Gastrocnemius medialis (tissue), 4 donors: ENCODE measurements at regions not wholly inside any gene's neighbourhood (a gene's known extent, or its start where the extent isn't known, plus 50 kb on each side); places are given as distances from the start of the nearest gene placed in this dataset.

Experiments used
- ATAC-seq, 2 donors: fragments of 150-250 bp; one replicate each; pipeline ENCODE4 v1.9.1; 2016
- DNase-seq, 2 donors: peaks; one replicate each; pipeline ENCODE4 v3.0.0-alpha.2; 2019
- H3K27ac ChIP-seq, 4 donors: fragments of 200-600 bp; sonication (generic); 1 replicate in 1 of 4; 2 replicates in 3 of 4; pipeline ENCODE4 v1.5.1; 2016 to 2018; ENCODE audit warnings: mild to moderate bottlenecking in 2 of 4, moderate library complexity in 1 of 4
- H3K27me3 ChIP-seq, 3 donors: fragments of 200-600 bp; sonication (generic) in 2 of 3; 1 replicate in 1 of 3; 2 replicates in 2 of 3; pipeline versions ENCODE4 v1.5.1 to v1.6.0; 2016 to 2019; ENCODE audit warnings: mild to moderate bottlenecking in 1 of 3, moderate library complexity in 1 of 3
- H3K36me3 ChIP-seq, 2 donors: fragments of 200-600 bp; sonication (generic) in 1 of 2; one replicate each; pipeline ENCODE4 v1.5.1; 2017 to 2018
- H3K4me1 ChIP-seq, 2 donors: fragments of 200-600 bp; sonication (generic) in 1 of 2; one replicate each; pipeline ENCODE4 v1.5.1; 2016 to 2017; ENCODE audit warnings: mild to moderate bottlenecking in 2 of 2
- H3K4me3 ChIP-seq, 4 donors: fragments of 200-600 bp; sonication (generic) in 3 of 4; 1 replicate in 1 of 4; 2 replicates in 3 of 4; pipeline ENCODE4 v1.5.1; 2016 to 2019; ENCODE audit warnings: mild to moderate bottlenecking in 2 of 4
- H3K9me3 ChIP-seq, 3 donors: fragments of 200-600 bp; sonication (generic) in 2 of 3; 1 replicate in 1 of 3; 2 replicates in 2 of 3; pipeline ENCODE4 v1.5.1; 2016 to 2019
- CTCF ChIP-seq, 5 experiments: fragments of 450-650 bp in 3 of 5; fragments of 200-600 bp in 2 of 5; sonication (generic) in 2 of 5; IDR thresholded peaks in 4 of 5; conservative IDR thresholded peaks in 1 of 5; 1 replicate in 4 of 5; 2 replicates in 1 of 5; pipeline ENCODE4 v1.5.1; 2016 to 2019; ENCODE audit warnings: antibody characterized with exemption in 5 of 5, mild to moderate bottlenecking in 3 of 5, moderate library complexity in 3 of 5
- POLR2A ChIP-seq, 2 donors: fragments of 450-650 bp; IDR thresholded peaks; one replicate each; pipeline ENCODE4 v1.6.1; 2017; ENCODE audit warnings: antibody characterized with exemption in 2 of 2, mild to moderate bottlenecking in 2 of 2, moderate library complexity in 2 of 2
- in situ Hi-C, 4 donors: fragments of 200-750 bp; cut with MboI; loops; one replicate each; pipeline versions ENCODE4 v1.15.0 to v1.8.0; 2017; ENCODE audit warnings: low sequenced_read_pairs in 4 of 4
- intact Hi-C: fragments of 100-400 bp; cut with DNase I; formaldehyde crosslinking; loops from one replicate; pipeline ENCODE4 v1.15.1; 2023; ENCODE audit warnings: low total_unique reads

- in situ Hi-C loops: no loop called here
- DNase-seq: no peak
- TF ChIP-seq POLR2A (IDR thresholded peaks at IDR 0.05) (no peak), CTCF (IDR thresholded peaks at IDR 0.05 in 4 of 5, conservative IDR thresholded peaks at IDR 0.05 in 1 of 5) (no peak)
- H3K36me3 ChIP-seq: no peaks in the 10 kb centered on the region
- ATAC-seq: no peak
- intact Hi-C loops: no loop called here
- no peak overlapping the region for H3K27ac ChIP-seq
- no peaks in the 10 kb centered on the region for H3K4me1 ChIP-seq
- no peaks in the 10 kb centered on the region for H3K27me3 ChIP-seq
- no peaks in the 10 kb centered on the region for H3K9me3 ChIP-seq
- H3K4me3 ChIP-seq: no peak overlapping the region
Measured at GRCh38 chr4:159735281-159736207, 632.7 kb downstream of the RAPGEF2 start.

- in situ Hi-C loops: no loop called here
Measured at GRCh38 chr4:159736411-159736810, 633.5 kb downstream of the RAPGEF2 start.

GRCh38 chr4:159743971-159744370, 641.1 kb downstream of the RAPGEF2 start:
- intact Hi-C loops: no loop called here
- ATAC-seq: no peak
- H3K4me1 ChIP-seq: no peaks in the 10 kb centered on the region
- no peak overlapping the region for H3K27ac ChIP-seq
- no peaks in the 10 kb centered on the region for H3K36me3 ChIP-seq
- TF ChIP-seq CTCF (IDR thresholded peaks at IDR 0.05 in 4 of 5, conservative IDR thresholded peaks at IDR 0.05 in 1 of 5): no peak
- TF ChIP-seq POLR2A (IDR thresholded peaks at IDR 0.05): no peak
- H3K9me3 ChIP-seq: no peaks in the 10 kb centered on the region
- no peaks in the 10 kb centered on the region for H3K27me3 ChIP-seq
- no peak for DNase-seq
- no peak overlapping the region for H3K4me3 ChIP-seq
- in situ Hi-C loops: no loop called here

More at GRCh38 chr4:159736411-159736810, 633.5 kb downstream of the RAPGEF2 start:
- Histone ChIP-seq H3K9me3 (no peaks in the 10 kb centered on the region), H3K27me3 (no peaks in the 10 kb centered on the region), H3K4me1 (no peaks in the 10 kb centered on the region), H3K36me3 (no peaks in the 10 kb centered on the region), H3K4me3 (no peak overlapping the region), H3K27ac (no peak overlapping the region)
- intact Hi-C loops: no loop called here
- ATAC-seq: no peak
- no peak for TF ChIP-seq POLR2A (IDR thresholded peaks at IDR 0.05)
- TF ChIP-seq CTCF (IDR thresholded peaks at IDR 0.05 in 4 of 5, conservative IDR thresholded peaks at IDR 0.05 in 1 of 5): no peak
- DNase-seq: no peak

GRCh38 chr4:159747983-159748382, 645.1 kb downstream of the RAPGEF2 start:
- TF ChIP-seq CTCF (IDR thresholded peaks at IDR 0.05 in 4 of 5, conservative IDR thresholded peaks at IDR 0.05 in 1 of 5) (no peak), POLR2A (IDR thresholded peaks at IDR 0.05) (no peak)
- Histone ChIP-seq H3K36me3 (no peaks in the 10 kb centered on the region), H3K27ac (no peak overlapping the region), H3K27me3 (no peaks in the 10 kb centered on the region), H3K4me3 (no peak overlapping the region), H3K9me3 (no peaks in the 10 kb centered on the region), H3K4me1 (no peaks in the 10 kb centered on the region)
- no peak for ATAC-seq
- in situ Hi-C loops (no loop called here), intact Hi-C loops (no loop called here)
- DNase-seq: no peak
